Activated CD4-positive, alpha-beta memory T cell treated with anti-CD3 and anti-CD28 coated beads, Interleukin-2, amount 10 ng/mL, durations not matched to agents 7 days and 5 days (primary cell): ENCODE measurements at regions not wholly inside any gene's neighbourhood (a gene's known extent, or its start where the extent isn't known, plus 50 kb on each side); places are given as distances from the start of the nearest gene placed in this dataset.

Source experiments
- CTCF ChIA-PET: fragments of 350-600 bp; sonication (Branson Sonifier 250); formaldehyde crosslinking; loops from one replicate; lab custom pipeline; 2021; ENCODE audit warnings: antibody characterized with exemption, inconsistent platforms; lab: Charles Lee
- POLR2A ChIA-PET: fragments of 350-600 bp; sonication (Branson Sonifier 250); formaldehyde crosslinking; loops from one replicate; lab custom pipeline; 2021; ENCODE audit warnings: antibody characterized with exemption; lab: Charles Lee
- DNase-seq: peaks from one replicate; pipeline ENCODE4 v3.0.0-alpha.2; 2020
- H3K27ac Mint-ChIP-seq: one replicate; pipeline ENCODE4 v1.8.0; 2021; ENCODE audit warnings: mild to moderate bottlenecking, mixed read lengths
- H3K27me3 Mint-ChIP-seq: one replicate; pipeline ENCODE4 v1.8.0; 2021; ENCODE audit warnings: mixed read lengths
- H3K36me3 Mint-ChIP-seq: one replicate; pipeline ENCODE4 v1.8.0; 2021; ENCODE audit warnings: low read depth, mixed read lengths
- H3K4me1 Mint-ChIP-seq: one replicate; pipeline ENCODE4 v1.8.0; 2021; ENCODE audit warnings: mixed read lengths
- H3K4me3 Mint-ChIP-seq: one replicate; pipeline ENCODE4 v1.8.0; 2021; ENCODE audit warnings: mild to moderate bottlenecking, mixed read lengths
- H3K9me3 Mint-ChIP-seq: one replicate; pipeline ENCODE4 v1.8.0; 2021; ENCODE audit warnings: mixed read lengths

DNA sequence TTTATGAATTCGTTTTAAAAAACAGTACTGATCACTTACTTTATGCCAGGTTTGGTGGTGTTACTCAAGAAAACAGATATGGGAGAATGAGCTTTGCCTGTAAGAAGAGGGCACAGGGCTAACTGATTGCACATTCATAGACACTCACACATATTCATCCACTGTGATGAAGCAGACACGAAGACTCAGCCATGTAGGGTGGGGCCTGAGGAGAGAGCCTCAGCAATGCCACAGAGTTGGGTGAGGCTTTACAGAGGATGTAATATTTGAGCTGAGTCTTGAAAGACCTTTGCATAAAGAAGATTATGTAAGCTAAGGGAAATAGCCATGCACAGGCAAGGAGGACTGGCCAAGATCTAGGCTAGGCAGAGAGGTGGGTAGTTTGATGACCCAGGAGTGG is 472.8 kb downstream of the PSAT1 start:
- Mint-ChIP-seq H3K4me3 (no peak overlapping the region), H3K27ac (no peak overlapping the region), H3K27me3 (no peaks in the 10 kb centered on the region), H3K36me3 (no peaks in the 10 kb centered on the region), H3K9me3 (no peaks in the 10 kb centered on the region), H3K4me1 (no peaks in the 10 kb centered on the region)
- no peak for DNase-seq
- ChIA-PET POLR2A (no interaction called here), CTCF (no interaction called here)

DNA sequence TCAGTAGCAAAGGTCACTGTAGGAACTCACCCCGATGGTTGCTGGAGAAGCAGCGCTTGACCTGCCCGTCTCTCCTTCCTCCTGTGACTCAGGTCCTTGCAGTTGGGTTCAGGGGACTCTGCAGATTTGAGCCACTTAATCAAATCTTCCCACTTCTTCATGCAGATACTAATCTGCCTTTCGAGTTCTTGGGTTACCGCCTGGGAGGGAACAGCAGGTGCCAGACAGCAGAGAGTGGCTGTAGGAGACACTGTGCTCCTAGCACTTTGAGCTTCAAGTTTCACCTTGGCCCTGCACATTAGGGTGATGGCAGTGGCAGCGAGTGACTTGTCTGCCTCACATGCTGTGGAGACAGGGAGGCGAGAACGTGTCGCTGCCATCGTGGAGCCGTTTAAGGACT is 478.3 kb downstream of the PSAT1 start:
- Mint-ChIP-seq H3K27me3 (no peaks in the 10 kb centered on the region), H3K4me1 (no peaks in the 10 kb centered on the region), H3K9me3 (no peaks in the 10 kb centered on the region), H3K4me3 (no peak overlapping the region), H3K27ac (no peak overlapping the region), H3K36me3 (no peaks in the 10 kb centered on the region)
- no peak for DNase-seq
- CTCF ChIA-PET, result no interaction called here
- POLR2A ChIA-PET, result no interaction called here

DNA sequence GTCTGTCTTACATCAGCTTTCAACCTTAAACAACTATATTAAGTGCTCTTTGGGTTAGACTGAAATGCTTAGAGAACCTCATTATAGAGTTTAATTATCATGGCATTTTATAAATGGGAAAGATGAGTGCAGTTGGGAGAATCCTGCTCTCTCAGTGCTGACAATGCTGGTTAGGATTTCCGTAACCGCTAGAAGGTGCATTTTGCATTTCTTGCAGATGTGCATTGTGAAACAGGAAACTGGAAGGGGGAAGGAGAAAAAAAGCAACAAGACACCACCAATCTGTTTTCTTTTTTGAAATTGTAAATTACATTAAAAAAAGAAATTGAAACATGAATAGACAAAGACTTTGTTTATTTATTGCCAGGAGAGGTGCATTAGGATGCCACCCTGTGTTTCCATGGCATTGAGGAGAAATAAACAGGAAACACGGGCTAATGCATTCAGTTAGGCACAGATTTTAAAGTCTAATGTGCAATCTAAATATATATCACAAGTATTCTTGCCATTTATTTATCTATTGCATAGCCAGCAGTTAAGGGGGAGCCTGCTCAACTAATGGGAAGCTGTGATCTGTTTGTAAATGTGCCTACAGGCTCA is 478.9 kb downstream of the PSAT1 start:
- CTCF ChIA-PET, result no interaction called here

DNA sequence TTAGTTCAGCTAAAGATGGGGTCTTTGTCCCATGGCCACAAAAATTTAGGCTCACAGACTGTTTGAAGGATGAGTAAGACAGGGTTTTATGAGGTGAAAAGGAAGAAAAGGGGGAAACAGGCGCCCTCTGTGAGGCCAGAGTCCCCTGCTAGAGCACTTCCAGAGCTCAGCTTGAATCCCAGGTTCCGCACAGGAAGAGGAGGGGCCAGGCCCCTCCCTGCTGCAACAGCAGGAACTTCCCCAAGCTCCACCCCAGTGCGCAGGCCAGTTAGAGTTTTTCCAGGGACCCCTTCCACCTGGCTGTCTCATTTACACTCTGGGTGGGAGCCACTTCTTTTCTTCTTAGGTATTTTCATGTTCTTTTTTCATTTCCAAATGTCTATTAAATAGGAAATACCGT is 480.8 kb downstream of the PSAT1 start:
- Mint-ChIP-seq H3K9me3 (no peaks in the 10 kb centered on the region), H3K27me3 (no peaks in the 10 kb centered on the region), H3K4me3 (no peak overlapping the region), H3K27ac (no peak overlapping the region), H3K36me3 (no peaks in the 10 kb centered on the region), H3K4me1 (no peaks in the 10 kb centered on the region)
- POLR2A ChIA-PET, result no interaction called here
- no peak for DNase-seq
- CTCF ChIA-PET, result no interaction called here

More for the DNA sequence above, 478.9 kb downstream of the PSAT1 start:
- no peak for DNase-seq
- Mint-ChIP-seq H3K36me3 (no peaks in the 10 kb centered on the region), H3K27me3 (no peaks in the 10 kb centered on the region), H3K4me3 (no peak overlapping the region), H3K4me1 (no peaks in the 10 kb centered on the region), H3K9me3 (no peaks in the 10 kb centered on the region), H3K27ac (no peak overlapping the region)
- POLR2A ChIA-PET, result no interaction called here

DNA sequence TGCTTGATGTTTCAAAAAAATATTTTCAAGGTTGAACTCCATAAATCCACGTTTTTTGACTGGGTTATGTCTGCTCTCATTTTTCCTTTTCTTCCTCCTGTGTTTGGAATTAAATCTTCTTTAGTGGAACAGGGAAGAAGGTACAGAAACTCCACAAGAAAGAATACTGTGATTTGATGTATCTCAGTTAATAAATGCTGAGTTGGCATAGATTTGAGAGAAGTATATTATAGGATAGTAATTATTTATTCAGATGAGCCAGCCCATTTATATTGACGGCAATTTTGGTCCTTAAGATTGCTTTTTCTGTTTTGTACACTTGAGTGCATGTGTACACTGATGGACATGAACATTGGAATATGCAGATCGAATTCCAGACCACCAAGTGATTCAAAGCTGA is 481.4 kb downstream of the PSAT1 start:
- no peaks in the 10 kb centered on the region for H3K27me3 Mint-ChIP-seq
- no peak overlapping the region for H3K27ac Mint-ChIP-seq
- CTCF ChIA-PET, result no interaction called here
- no peaks in the 10 kb centered on the region for H3K36me3 Mint-ChIP-seq
- no peak for DNase-seq
- POLR2A ChIA-PET, result no interaction called here
- no peak overlapping the region for H3K4me3 Mint-ChIP-seq
- H3K9me3 Mint-ChIP-seq, result no peaks in the 10 kb centered on the region
- H3K4me1 Mint-ChIP-seq, result no peaks in the 10 kb centered on the region

DNA sequence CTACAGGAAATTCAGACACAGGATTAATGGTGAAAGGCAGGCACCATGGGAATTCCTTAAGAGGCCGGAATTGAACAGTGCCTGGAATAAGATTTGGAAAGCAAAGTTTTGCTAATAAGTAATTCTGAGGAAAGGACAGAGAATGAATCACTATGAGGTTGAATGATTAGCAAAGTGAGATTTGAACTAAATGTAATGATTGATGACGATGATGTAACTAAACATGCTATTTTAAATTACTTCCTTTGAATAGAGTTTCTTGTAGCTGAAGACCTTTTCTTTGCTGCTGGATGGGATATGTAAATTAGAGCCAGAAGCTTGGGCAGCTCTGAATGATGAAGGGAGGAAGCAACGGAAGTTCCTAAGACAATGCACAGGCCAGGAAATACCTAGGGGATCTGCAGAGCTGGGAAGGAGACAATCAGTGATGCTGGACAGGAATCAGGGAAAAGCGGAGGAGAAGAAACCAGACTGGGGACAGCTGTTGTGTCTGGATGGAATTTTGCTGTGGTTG is 482.0 kb downstream of the PSAT1 start:
- no peaks in the 10 kb centered on the region for H3K36me3 Mint-ChIP-seq
- H3K9me3 Mint-ChIP-seq, result no peaks in the 10 kb centered on the region

DNA sequence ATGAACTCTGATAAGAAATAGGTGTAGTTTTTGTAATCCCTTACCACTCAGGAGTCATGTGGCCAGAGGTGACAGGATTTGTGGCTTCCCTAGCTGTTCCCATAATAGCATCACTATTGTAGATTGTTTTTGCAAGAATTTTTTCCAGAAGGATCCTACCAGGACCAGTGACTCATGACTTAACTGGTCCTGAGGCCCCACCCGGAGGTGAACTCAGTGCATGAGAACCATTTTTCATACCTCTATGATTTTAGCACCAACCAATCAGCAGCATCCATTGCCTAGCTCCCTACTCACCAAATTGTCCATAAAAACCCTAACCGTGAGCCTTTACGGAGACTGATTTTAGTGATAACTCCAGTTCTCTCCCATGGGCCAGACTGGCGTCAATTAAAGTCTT is 484.8 kb downstream of the PSAT1 start:
- Mint-ChIP-seq H3K27me3 (no peaks in the 10 kb centered on the region), H3K4me1 (no peaks in the 10 kb centered on the region), H3K4me3 (no peak overlapping the region), H3K36me3 (no peaks in the 10 kb centered on the region), H3K9me3 (no peaks in the 10 kb centered on the region), H3K27ac (no peak overlapping the region)
- ChIA-PET POLR2A (no interaction called here), CTCF (no interaction called here)
- no peak for DNase-seq

More for the DNA sequence above, 482.0 kb downstream of the PSAT1 start:
- H3K27ac Mint-ChIP-seq, result no peak overlapping the region
- no peaks in the 10 kb centered on the region for H3K27me3 Mint-ChIP-seq
- no peak overlapping the region for H3K4me3 Mint-ChIP-seq
- ChIA-PET POLR2A (no interaction called here), CTCF (no interaction called here)
- no peaks in the 10 kb centered on the region for H3K4me1 Mint-ChIP-seq
- DNase-seq, result no peak

DNA sequence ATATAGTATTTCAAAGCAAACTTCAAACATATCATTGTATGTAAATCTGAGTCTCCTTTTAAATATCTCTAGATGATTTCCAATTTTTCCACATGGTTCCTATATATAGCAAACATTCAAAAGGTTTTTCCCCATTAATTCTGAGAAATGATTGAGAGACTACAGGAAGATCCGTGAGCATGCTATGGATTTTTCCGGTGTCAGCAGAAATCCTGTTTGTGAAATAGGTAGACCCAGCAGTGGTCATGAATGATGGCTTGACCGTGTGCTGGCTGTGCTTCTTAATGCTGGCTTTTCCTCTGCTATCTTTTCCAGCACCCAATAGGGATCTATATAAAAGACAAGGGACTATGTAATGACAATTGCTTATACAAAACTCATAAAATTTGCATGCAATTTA is 485.3 kb downstream of the PSAT1 start:
- DNase-seq, result no peak
- Mint-ChIP-seq H3K27ac (no peak overlapping the region), H3K4me3 (no peak overlapping the region), H3K27me3 (no peaks in the 10 kb centered on the region), H3K36me3 (no peaks in the 10 kb centered on the region), H3K9me3 (no peaks in the 10 kb centered on the region), H3K4me1 (no peaks in the 10 kb centered on the region)
- ChIA-PET CTCF (no interaction called here), POLR2A (no interaction called here)

DNA sequence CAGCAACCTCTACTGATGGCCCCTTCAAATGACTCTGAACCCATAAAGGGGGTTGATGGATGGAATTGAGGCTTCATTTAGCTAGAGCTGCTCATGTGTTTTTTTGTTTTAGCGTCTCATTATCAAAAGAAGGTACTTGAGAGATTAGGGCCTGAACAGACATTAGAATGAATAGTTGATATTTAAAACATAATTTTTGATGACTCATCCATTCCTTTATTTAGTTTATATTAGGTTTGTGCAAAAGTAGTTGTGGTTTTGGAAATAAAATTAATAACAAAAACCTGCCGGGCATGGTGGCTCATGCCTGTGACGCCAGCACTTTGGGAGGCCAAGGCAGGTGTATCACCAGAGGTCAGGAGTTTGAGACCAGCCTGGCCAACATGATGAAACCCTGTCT is 485.9 kb downstream of the PSAT1 start:
- Mint-ChIP-seq H3K9me3 (no peaks in the 10 kb centered on the region), H3K27ac (no peak overlapping the region), H3K4me1 (no peaks in the 10 kb centered on the region), H3K27me3 (no peaks in the 10 kb centered on the region), H3K36me3 (no peaks in the 10 kb centered on the region), H3K4me3 (no peak overlapping the region)
- no peak for DNase-seq
- POLR2A ChIA-PET, result no interaction called here
- CTCF ChIA-PET, result no interaction called here

DNA sequence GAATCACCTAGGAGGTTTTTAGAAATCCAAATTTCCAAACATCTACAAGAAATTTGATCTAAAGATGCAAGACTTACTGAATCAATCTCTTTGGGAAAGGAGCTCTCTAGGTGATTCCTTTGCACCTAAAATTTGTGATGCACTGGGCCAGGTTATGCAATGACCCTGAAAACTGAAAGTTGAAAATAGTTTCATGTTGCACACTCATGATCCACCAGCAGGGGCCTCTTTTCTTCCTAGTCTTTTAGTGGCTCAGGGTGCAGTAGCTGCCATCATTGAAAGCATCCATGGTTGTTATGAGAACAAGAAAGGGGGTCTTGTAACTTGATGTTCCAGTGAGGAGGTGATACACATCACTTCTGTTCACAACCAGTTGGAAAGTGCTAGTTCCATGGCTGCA is 486.8 kb downstream of the PSAT1 start:
- Mint-ChIP-seq H3K4me3 (no peak overlapping the region), H3K4me1 (no peaks in the 10 kb centered on the region), H3K27me3 (no peaks in the 10 kb centered on the region), H3K36me3 (no peaks in the 10 kb centered on the region), H3K9me3 (no peaks in the 10 kb centered on the region), H3K27ac (no peak overlapping the region)
- no peak for DNase-seq
- POLR2A ChIA-PET, result no interaction called here
- CTCF ChIA-PET, result no interaction called here

DNA sequence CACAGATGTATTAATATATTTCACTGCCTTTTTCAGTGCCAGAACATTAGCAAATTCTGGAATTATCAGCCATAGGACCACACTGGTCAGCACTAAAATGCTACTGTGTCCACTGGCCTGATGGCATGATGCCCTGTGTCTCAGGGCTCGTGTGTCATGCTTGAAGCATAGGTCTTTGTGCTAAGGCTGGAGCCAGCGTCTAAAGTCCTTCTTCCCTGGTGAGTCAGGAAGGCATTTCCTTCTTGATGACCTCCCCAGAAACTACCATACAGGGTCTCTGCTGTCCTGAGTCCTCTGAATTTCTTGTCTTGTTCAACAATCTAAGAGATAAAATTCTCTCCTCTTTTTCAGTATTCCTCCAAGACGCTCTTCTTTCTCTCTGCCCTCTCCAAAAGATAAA is 489.9 kb downstream of the PSAT1 start:
- no peak for DNase-seq
- H3K4me1 Mint-ChIP-seq, result no peaks in the 10 kb centered on the region
- POLR2A ChIA-PET, result no interaction called here
- no peaks in the 10 kb centered on the region for H3K36me3 Mint-ChIP-seq
- H3K27ac Mint-ChIP-seq, result no peak overlapping the region
- no peaks in the 10 kb centered on the region for H3K27me3 Mint-ChIP-seq
- no peaks in the 10 kb centered on the region for H3K9me3 Mint-ChIP-seq
- CTCF ChIA-PET, result no interaction called here
- no peak overlapping the region for H3K4me3 Mint-ChIP-seq

DNA sequence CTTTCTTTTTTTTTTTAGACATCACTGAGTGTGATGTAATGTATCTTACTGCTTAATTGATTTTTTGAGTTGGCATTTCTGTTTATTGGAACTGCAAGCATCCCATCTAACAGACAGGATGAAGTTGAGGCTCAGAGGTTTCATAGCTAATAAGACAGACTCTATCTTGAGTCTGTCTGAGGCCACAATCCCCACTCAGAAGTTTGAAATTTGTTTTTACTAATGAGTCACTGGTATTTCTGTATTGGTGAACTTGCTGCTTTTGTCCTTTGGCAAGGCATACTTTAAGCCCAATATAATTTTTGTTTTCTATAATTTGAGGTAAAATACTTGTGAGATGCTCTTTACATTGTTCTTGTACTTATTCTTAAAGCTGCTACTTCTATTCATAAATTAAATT is 491.2 kb downstream of the PSAT1 start:
- H3K36me3 Mint-ChIP-seq, result no peaks in the 10 kb centered on the region
- CTCF ChIA-PET, result no interaction called here
- DNase-seq, result no peak
- no peaks in the 10 kb centered on the region for H3K27me3 Mint-ChIP-seq
- POLR2A ChIA-PET, result no interaction called here
- no peaks in the 10 kb centered on the region for H3K9me3 Mint-ChIP-seq
- H3K4me1 Mint-ChIP-seq, result no peaks in the 10 kb centered on the region
- no peak overlapping the region for H3K27ac Mint-ChIP-seq
- H3K4me3 Mint-ChIP-seq, result no peak overlapping the region

DNA sequence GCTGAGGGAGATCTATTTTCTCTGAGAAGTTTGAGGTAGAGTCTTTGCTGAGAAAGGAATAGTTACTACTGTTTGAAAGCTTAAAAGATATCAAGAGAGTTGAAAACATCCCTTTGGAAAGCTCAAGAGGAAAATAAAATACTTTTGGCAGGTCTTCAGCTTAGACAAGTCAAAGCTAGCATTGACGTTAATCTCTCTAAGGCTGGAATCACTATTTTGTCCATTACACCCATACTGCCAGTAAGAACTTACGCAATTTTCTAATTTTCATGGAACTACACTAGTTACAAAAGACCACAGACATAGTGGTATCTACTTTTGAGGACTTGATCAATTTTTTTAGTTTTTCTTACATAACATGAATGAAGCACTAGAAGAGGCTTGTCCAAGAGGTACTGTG is 494.9 kb downstream of the PSAT1 start:
- POLR2A ChIA-PET, result no interaction called here
- Mint-ChIP-seq H3K27ac (no peak overlapping the region), H3K4me3 (no peak overlapping the region), H3K4me1 (no peaks in the 10 kb centered on the region), H3K36me3 (no peaks in the 10 kb centered on the region), H3K9me3 (no peaks in the 10 kb centered on the region), H3K27me3 (no peaks in the 10 kb centered on the region)
- no peak for DNase-seq
- CTCF ChIA-PET, result no interaction called here

DNA sequence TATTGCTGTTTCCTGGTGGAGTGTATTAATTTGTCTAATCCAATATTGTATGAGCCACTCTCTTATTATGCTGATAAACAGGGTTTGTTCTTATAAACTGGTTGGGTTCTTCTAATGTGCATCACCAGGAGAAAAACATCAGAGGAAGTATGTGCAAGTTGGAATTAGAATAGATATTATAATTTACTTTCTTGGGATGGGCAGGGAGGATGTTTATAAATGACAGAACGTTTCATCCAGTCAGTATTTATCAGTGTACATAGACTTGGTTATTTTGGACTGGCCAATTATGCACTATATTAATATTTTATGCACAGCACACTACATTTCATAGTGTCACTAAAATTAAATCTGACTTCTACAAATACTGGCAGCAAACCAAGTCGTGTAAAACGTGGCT is 495.8 kb downstream of the PSAT1 start:
- Mint-ChIP-seq H3K27ac (no peak overlapping the region), H3K4me3 (no peak overlapping the region), H3K36me3 (no peaks in the 10 kb centered on the region), H3K9me3 (no peaks in the 10 kb centered on the region), H3K4me1 (no peaks in the 10 kb centered on the region), H3K27me3 (no peaks in the 10 kb centered on the region)
- POLR2A ChIA-PET, result no interaction called here
- CTCF ChIA-PET, result no interaction called here
- DNase-seq, result no peak
